ENCODE measurements at regions not wholly inside any gene's neighbourhood (a gene's known extent, or its start where the extent isn't known, plus 50 kb on each side); places are given as distances from the start of the nearest gene placed in this dataset.

DNA sequence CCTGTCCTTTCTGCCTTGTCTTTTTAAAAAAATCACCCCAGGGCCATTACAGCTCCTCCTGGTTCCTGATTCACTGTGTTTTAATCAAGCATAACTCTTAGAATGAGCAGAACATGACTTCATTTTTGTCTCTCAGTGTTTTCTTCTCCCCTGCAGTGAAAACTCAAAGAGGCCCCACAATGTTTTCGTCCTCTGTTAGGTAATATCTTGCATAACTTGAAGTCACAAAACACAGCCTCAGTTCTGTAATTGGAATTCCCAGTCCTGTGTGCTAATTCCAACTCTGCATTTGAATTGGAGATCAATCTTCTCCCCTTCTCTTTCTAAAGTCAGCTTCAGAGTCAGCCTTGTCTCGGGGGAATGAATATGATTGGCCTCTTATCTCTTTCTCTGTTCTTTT lies 186.5 kb upstream of the NAV2 start:
- TF ChIP-seq, protein P1, sequence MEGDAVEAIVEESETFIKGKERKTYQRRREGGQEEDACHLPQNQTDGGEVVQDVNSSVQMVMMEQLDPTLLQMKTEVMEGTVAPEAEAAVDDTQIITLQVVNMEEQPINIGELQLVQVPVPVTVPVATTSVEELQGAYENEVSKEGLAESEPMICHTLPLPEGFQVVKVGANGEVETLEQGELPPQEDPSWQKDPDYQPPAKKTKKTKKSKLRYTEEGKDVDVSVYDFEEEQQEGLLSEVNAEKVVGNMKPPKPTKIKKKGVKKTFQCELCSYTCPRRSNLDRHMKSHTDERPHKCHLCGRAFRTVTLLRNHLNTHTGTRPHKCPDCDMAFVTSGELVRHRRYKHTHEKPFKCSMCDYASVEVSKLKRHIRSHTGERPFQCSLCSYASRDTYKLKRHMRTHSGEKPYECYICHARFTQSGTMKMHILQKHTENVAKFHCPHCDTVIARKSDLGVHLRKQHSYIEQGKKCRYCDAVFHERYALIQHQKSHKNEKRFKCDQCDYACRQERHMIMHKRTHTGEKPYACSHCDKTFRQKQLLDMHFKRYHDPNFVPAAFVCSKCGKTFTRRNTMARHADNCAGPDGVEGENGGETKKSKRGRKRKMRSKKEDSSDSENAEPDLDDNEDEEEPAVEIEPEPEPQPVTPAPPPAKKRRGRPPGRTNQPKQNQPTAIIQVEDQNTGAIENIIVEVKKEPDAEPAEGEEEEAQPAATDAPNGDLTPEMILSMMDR (IDR thresholded peaks at IDR 0.05), result no peak
- TF ChIP-seq POLR2AphosphoS5 (IDR thresholded peaks at IDR 0.05), result no peak

Measured in breast epithelium (tissue), 3 donors.